Thoracic aorta (tissue), 2 donors: ENCODE measurements at regions not wholly inside any gene's neighbourhood (a gene's known extent, or its start where the extent isn't known, plus 50 kb on each side); places are given as distances from the start of the nearest gene placed in this dataset.

Source experiments
- ATAC-seq: fragments of 150-250 bp; one replicate; pipeline ENCODE4 v1.8.0; 2017; ENCODE audit warnings: low read depth; ENCODE audit not compliant: insufficient number of reproducible peaks, low FRiP score
- DNase-seq: peaks from one replicate; pipeline ENCODE4 v3.0.0-alpha.2; 2020; ENCODE audit warnings: low spot score
- H3K27ac ChIP-seq, 2 donors: fragments of 200-600 bp; sonication (generic); 1 replicate in 1 of 2; 2 replicates in 1 of 2; pipeline ENCODE4 v1.5.1; 2016; ENCODE audit warnings: mild to moderate bottlenecking in 2 of 2, moderate library complexity in 2 of 2
- H3K27me3 ChIP-seq: fragments of 200-600 bp; sonication (generic); replicated peaks from 2 replicates; pipeline ENCODE4 v1.6.0; 2016; ENCODE audit warnings: mild to moderate bottlenecking; ENCODE audit not compliant: insufficient read depth
- H3K36me3 ChIP-seq: fragments of 200-600 bp; sonication (generic); one replicate; pipeline ENCODE4 v1.5.1; 2016
- H3K4me1 ChIP-seq, 2 donors: fragments of 200-600 bp; sonication (generic); 1 replicate in 1 of 2; 2 replicates in 1 of 2; pipeline versions ENCODE4 v1.5.1 to v1.6.0; 2016; ENCODE audit warnings: low read depth in 2 of 2, mild to moderate bottlenecking in 1 of 2; ENCODE audit not compliant: control insufficient read depth in 1 of 2
- H3K4me3 ChIP-seq: fragments of 200-600 bp; sonication (generic); 2 replicates; pipeline ENCODE4 v1.5.1; 2016; ENCODE audit warnings: mild to moderate bottlenecking
- H3K9me3 ChIP-seq: fragments of 200-600 bp; sonication (generic); 2 replicates; pipeline ENCODE4 v1.5.1; 2016
- CTCF ChIP-seq: fragments of 200-600 bp; sonication (generic); IDR thresholded peaks from one replicate; pipeline ENCODE4 v1.5.1; 2019; ENCODE audit warnings: antibody characterized with exemption

GRCh38 chr18:22467760-22468553 lies 50.2 kb upstream of the CTAGE1 start:
- H3K4me3 ChIP-seq = no peak overlapping the region
- H3K9me3 ChIP-seq = peaks cover 4% of the 10 kb centered on the region
- H3K36me3 ChIP-seq = no peaks in the 10 kb centered on the region
- peak overlapping the region; percentile 89 to 91 for H3K27ac ChIP-seq
- DNase-seq (peak; percentile 74), ATAC-seq (peak; percentile 80)
- no peak for TF ChIP-seq CTCF
- no peaks in the 10 kb centered on the region for H3K27me3 ChIP-seq
- peaks cover 24 to 56% of the 10 kb centered on the region in 2 donors for H3K4me1 ChIP-seq

- H3K27me3 ChIP-seq = no peaks in the 10 kb centered on the region
- no peak for DNase-seq
- peak overlapping the region; percentile 58 to 89 for H3K27ac ChIP-seq
- H3K9me3 ChIP-seq = peaks cover 4% of the 10 kb centered on the region
- H3K4me3 ChIP-seq = no peak overlapping the region
- no peak for ATAC-seq
- no peaks in the 10 kb centered on the region for H3K36me3 ChIP-seq
- H3K4me1 ChIP-seq = peaks cover 24 to 56% of the 10 kb centered on the region in 2 donors
- no peak for TF ChIP-seq CTCF
These were observed 50.8 kb upstream of the CTAGE1 start for GRCh38 chr18:22468554-22468891.

- no peaks in the 10 kb centered on the region for H3K27me3 ChIP-seq
- no peaks in the 10 kb centered on the region for H3K36me3 ChIP-seq
- peaks cover 24 to 56% of the 10 kb centered on the region in 2 donors for H3K4me1 ChIP-seq
- DNase-seq (no peak), ATAC-seq (no peak)
- TF ChIP-seq CTCF = no peak
- H3K27ac ChIP-seq = peak overlapping the region; percentile 83 to 89
- H3K9me3 ChIP-seq = peaks cover 4% of the 10 kb centered on the region
- no peak overlapping the region for H3K4me3 ChIP-seq
These were observed 51.5 kb upstream of the CTAGE1 start for GRCh38 chr18:22469061-22469734.

GRCh38 chr18:22469926-22470247 lies 52.2 kb upstream of the CTAGE1 start:
- H3K4me3 ChIP-seq = no peak overlapping the region
- H3K36me3 ChIP-seq = no peaks in the 10 kb centered on the region
- H3K27me3 ChIP-seq = no peaks in the 10 kb centered on the region
- peak overlapping the region; percentile 83 to 89 for H3K27ac ChIP-seq
- peaks cover 4% of the 10 kb centered on the region for H3K9me3 ChIP-seq
- no peak for TF ChIP-seq CTCF
- H3K4me1 ChIP-seq = peaks cover 24 to 56% of the 10 kb centered on the region in 2 donors
- DNase-seq (no peak), ATAC-seq (no peak)
